Inflammatory macrophage (primary cell): ENCODE measurements at regions not wholly inside any gene's neighbourhood (a gene's known extent, or its start where the extent isn't known, plus 50 kb on each side); places are given as distances from the start of the nearest gene placed in this dataset.
"Not testable (repeated sequence)": the region's sequence is repeated elsewhere in the genome, so short reads cannot be mapped to it uniquely, and the experiment has no call there.

ENCODE experiments used
- DNase-seq, 2 donors: peaks; one replicate each; pipeline ENCODE4 v3.0.0-alpha.2; 2020 to 2022

DNA sequence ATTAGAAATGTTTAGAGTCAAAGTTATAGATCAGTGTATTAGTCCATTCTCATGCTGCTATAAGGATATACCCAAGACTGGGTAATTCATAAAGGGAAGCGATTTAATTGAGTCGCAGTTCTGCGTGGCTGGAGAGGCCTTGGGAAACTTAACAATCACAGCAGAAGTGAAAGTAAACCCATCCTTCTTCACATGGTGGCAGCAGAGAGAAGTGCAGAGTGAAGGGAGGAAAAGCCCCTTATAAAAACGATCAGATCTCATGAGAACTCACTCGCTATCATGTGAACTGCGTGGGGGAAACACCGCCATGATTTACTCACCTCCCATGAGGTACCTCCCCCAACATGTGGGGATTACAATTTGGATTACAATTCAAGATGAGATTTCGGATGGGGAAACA lies 871.5 kb downstream of the DIPK2A start:
- DNase-seq = peak; percentile 24 to 43

DNA sequence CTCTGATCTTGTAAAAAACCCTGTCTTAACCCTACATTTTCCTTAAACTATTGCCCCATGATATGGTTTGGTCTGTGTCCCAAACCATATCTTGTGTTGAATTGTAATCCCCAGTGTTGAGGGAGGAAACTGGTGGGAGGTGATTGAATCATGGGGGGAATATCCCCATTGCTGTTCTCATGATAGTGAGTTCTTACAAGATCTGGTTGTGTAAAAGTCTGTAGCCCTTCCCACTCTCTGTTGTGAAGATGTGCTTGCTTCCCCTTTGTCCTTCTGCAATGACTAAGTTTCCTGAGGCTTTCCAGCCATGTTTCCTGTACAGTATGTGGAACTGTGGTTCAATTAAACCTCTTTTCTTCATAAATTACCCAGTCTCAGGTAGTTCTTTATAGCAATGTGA lies 881.4 kb downstream of the DIPK2A start:
- peak; percentile 86 to 90 for DNase-seq

DNA sequence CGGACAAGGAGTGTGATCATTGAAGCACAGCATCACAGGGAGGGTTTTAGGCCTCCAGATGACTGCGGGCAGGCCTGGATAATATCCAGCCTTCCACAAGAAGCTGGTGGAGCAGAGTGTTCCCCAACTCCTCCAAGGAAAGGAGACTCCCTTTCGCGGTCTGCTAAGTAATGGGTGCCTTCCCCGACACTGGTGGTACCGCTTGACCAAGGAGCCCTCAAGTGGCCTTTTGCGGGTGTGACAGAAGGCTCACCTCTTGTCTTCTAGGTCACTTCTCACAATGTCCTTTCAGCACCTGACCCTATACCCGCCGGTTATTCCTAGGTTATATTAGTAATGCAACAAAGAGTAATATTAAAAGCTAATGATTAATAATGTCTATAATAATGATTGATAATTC lies 882.4 kb downstream of the DIPK2A start:
- not testable (repeated sequence) for DNase-seq

DNA sequence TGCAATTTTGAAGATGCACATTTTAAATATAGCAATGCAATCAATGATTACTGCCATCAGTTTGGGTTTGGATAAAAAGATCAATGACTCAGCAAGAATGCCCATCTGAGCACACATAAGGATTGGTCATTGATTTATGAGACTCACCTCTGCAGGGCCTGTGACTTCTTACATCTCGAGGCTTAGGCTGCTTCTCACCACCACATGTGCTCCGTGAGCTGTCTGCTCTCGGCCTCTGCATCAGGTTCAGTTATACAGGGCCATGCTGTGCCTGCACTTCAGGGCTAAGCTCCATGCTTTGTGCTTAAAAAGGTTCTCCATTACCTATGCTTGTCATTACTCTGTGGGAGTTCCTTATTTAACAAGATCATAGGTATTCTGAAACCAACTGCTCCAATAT lies 887.5 kb downstream of the DIPK2A start:
- DNase-seq = no peak

DNA sequence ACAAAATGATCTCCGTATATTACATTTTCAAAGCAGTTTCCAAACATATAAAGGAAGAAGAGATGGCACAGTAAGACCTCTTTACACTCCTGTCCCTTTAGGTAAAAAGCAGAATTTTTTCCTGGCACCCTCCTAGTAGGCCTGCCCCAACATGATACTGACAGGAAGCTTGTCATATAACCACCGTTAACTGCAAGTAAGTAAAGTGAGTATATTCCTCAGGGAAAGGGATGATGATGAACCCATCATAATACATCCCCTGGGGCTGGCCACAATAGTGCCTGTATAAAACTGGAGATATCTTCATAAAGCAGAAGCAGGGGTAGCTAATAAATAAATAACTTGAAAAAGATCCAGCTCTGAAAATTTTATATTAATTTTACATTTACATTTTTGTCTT lies 893.0 kb downstream of the DIPK2A start:
- no peak for DNase-seq

DNA sequence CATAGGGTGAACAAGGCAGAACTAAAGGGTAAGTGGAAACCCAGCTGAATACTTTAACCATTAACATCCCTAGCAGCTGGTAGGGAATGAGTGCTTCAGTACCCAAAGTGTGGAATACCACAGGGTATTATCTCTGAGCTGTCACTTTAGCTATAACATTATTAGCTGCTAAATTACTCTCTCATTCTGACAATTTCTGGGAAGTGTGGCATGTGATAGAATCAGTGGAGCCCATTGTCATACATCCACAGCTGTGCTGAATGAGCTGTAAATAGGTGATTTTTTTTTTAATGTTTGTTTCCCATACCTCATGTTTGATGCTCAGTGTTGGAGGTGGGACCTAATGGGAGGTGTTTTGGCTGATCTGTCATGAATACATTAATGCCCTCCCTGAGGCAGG lies 894.3 kb downstream of the DIPK2A start:
- no peak for DNase-seq

DNA sequence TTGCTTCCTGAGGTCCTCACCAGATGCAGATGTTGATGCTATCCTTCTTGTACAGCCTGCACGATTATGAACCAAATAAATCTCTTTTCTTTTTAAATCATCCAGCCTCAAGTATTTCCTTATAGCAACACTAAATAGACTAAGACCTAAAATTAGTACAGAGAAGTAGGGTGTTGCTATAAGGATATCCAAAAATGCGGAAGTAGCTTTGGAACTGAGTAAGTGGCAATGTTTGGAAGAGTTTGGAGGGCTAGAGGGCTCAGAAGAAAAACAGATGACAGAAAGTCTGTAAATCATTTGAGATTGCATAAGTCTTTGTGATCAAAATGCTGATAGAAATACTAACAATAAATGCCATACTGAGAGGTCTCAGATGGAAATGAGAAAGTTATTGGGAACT lies 894.9 kb downstream of the DIPK2A start:
- DNase-seq = peak; percentile 48 to 61

DNA sequence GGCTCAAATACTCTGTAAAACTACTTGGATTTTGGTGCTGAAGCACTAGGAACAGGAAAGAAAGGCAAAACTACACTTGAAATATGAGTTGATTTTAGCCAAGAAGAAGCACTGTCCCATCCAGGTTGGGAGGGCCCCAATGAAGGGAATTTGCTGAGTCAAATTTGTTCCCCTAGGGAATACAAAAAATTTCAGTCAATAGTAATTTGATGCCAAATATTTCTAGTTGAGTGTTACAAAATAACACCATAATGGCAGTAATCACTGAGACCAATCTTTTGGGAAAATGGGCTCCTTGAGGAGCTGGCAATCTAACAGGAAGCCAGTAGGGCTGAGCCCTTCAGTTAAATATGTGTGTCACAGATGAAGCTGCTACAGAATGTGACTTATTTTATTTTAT lies 896.9 kb downstream of the DIPK2A start:
- DNase-seq = no peak

DNA sequence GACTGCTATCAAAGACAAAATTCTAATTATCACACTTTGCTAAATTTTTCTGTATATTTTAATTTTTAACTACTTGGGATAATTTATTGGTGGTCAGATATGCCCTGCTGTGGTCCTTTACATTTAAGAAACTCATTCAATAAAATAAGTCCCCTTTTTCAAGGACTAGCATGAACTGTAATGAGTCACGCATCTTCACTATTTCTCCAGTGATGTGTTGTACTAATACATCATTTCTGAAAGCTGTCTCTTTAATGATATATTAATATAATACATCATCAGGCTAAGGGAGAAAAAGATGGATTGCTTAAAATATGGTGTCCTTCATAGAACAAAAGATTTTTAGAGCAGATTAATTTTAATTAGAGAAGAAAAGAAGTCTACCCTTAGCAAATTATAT lies 901.4 kb downstream of the DIPK2A start:
- no peak for DNase-seq

DNA sequence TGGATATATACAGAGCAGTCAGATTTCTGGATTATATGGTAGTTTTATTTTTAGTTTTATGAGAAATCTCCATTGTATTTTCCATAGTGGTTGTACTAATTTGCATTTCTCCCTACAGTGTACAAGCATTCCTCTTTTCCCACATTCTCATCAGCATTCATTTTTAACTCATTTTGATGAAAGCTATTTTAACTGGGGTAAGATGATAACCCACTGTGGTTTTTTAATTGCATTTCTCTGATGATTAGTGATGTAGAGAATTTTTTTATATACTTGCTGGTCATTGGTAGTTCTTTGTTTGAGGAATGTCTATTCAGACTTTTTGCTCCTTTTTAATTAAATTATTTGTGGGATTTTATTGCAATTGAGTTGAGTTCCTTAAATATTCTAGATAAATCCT lies 903.6 kb downstream of the DIPK2A start:
- DNase-seq = no peak

DNA sequence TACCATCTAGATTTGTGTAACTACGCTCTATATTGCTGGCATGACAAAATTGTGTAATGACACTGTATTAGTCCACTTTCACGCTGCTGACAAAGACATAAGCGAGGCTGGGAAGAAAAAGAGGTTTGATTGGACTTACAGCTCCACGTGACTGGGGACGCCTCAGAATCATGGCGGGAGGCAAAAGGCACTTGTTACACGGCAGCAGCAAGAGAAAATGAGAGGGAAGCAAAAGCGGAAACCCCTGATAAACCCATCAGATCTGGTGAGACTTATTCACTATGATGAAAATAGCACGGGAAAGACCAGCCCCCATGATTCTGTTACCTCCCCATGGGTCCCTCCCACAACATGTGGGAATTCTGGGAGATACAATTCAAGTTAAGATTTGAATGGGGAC lies 905.7 kb downstream of the DIPK2A start:
- no peak for DNase-seq

DNA sequence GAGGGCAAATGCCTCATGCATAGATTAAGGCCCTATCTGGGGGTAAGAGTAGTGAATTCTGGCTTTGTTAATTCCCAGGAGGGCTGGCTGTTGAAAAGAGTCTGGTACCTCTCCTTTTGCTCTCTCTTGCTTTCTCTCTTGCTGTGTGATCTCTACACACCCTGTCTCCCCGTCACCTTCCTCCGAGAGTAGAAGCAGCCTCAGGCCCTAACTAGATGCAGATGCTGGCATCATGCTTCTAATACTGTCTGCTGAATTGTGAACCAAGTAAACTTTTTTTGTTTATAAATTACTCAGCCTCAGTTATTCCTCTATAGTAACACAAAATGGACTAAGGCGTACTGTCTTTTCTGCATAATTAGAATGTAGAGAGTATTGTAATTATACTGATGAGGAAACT lies 908.1 kb downstream of the DIPK2A start:
- DNase-seq = no peak

DNA sequence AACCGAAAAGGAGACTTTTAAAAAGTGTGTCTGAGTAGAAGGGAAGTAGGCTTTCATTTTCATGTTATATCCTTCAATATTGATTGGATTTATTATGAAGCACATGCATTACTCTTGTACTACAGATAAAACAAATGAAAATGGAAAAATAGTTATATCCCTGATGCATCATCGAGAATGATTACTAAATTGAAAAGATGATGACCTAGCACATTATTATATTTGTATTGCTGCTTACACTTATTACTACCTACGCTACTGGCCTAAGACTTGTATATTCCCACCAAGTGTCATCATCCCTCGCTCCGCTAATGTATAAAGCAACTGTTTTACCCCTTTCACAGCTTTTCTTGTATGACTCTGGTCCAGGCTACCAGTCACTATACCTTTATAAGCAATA lies 922.4 kb downstream of the DIPK2A start:
- no peak for DNase-seq

DNA sequence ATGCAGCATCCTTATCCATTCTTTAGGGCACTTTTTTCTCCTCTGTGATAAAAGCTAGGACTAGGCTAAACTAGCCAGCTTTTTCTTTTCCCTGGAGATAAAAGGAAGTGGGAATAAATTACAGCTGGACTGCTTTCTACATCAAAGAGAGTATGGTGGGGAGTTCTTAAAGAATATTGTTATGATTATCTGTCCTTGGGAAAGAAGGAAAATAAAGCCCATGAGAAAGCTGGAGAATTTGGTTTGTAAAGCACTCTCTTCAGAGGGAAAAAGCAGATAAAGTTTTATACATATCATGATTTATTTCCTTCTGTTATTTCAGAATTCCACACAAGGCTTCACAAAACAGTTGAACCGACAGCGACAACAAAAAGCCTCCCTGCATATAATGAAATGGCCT lies 923.0 kb downstream of the DIPK2A start:
- no peak for DNase-seq

DNA sequence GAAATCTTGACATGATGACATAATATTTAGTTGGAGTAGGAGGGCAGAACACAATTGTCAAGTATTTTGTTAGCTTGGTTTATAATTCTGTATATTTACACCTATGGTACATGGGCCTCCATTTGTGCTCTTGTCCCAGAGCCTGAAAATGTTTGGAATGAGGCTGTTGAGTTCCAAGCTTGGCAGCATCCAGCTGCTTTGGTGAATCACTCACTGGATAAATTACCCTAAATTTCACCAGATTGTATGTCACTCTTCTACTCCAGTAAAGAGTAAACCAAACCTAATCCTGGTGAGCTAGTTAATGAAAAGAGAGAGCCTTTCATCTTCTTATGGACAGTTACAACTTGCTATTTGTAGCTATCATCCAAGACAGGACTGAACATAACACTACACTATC lies 928.7 kb downstream of the DIPK2A start:
- no peak for DNase-seq

DNA sequence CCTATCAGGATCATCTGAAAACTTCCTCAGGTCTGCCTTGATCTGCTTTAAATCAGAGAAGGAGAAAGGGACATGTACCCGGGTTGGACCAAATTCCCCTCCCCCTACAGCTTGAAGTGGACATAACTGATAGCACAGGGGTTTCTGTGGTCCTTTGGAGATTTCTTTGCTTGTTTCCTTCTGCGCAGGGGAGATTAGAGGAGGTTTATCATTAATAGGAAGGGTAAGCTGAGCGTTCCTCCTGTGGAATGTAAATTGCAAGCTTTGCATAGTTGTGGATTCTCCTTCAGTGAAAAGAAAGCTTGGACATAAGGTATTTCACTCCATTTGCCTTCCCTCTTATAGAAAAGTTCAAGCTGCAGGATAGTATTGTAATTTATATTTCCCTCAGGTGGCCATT lies 936.0 kb downstream of the DIPK2A start:
- not testable (repeated sequence) for DNase-seq

DNA sequence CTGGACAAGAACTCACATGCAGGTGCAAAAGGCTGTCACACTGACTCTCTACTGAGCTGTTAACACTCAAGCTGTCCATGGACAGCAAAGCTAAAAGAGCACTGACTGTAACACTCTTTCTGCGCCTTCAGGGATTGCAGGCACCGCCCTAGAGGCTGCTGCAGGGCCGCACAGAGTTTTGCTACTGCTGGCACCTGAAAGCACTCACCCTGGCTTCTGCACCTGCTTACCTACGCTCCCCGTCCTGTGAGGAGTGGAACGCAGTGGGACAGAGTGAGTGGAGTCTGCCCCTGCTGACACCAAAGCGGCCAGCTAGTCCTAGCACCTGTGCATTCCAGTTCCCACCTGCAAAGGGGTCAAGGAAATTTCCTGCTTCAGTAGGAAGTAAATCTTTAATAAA lies 941.3 kb downstream of the DIPK2A start:
- DNase-seq = no peak

DNA sequence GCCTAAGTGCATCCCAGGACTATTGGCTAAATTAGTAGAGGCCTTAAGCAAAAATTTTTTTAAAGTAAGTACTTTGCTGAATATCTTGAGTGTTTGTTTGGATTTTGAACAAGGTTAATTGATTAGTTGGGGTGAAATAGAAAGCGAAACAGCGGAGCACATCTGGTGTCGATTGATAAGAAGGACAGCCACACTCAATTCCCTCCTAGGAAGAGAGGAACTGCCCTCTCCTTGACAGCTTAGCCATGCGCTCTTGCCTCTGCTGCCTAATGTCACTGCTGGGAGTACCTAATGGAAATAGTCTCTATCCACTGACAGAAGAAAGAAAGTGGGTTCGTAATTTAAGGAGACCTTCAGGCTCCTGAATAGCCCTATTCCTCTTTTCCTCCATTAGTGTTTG lies 943.6 kb downstream of the DIPK2A start:
- DNase-seq = no peak

DNA sequence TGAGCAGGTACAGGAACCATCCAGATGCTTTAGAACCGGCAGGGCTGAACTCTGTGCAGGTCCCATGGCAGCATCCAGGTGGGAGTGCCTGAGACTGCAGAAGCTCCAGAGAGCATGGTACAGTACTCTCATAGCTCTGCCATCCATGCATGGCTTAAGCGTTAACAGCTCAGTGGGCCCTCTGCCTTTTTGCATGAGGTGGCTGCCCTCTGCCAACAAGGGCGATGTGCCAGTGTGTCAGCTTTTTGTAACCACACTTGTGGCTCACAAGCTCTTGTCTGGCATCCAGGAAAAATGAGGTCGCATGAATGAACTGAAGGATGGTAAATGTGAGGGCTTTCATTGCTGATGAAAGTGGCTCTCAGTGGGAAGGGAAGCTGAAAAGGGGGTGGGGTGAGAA lies 950.1 kb downstream of the DIPK2A start:
- DNase-seq = no peak

DNA sequence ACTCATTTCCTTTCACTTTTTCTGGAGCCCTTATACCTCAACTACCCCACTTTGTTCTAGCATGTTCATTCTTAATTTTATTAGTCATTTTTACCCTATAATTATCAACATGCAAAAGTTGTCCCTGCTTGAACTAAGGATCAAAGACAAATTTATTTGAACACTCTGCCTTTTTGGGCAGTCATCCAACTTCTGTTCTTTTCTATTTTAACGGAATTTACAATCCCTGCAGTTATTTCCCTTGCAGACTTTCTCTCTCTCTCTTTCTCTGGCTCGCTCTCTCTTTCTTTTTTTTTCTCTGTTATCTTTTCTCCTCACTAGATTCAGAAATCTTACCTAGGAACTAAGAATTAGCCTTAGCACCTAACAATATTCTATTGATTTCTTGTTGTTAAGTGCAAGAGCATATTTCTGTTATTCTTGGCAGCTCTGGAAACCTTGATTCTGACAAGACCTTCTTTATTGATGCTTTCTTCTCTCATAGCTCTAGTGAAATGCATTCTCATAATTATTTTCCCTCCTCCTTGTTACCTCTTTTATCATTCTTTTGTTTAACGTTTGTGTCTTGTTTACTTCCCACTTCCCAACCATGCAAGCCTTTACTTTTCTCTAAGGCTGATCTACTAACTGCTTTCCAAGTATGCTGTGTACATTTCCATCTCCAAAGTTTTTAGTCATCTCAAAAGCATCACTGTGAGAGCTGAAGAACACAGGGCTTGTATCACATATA lies 951.6 kb downstream of the DIPK2A start:
- DNase-seq = no peak

DNA sequence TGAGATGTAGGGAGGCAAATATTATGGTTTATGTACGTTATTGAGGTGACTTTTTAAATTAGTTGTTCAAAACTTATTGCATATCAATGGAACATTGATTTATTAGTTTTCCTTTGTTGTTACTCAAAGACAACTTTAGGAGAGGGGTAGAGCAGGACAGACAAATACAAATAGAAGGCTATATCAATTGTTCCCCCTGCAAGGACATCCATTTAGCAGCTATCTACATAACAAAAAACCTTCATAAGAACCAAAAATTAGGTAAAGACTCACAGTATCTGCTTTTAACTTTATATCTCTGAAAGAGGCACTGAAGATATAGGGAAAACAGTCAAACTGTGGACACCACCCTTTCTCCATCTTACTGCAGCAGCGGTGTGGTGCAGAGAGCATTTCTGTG lies 958.8 kb downstream of the DIPK2A start:
- no peak for DNase-seq

DNA sequence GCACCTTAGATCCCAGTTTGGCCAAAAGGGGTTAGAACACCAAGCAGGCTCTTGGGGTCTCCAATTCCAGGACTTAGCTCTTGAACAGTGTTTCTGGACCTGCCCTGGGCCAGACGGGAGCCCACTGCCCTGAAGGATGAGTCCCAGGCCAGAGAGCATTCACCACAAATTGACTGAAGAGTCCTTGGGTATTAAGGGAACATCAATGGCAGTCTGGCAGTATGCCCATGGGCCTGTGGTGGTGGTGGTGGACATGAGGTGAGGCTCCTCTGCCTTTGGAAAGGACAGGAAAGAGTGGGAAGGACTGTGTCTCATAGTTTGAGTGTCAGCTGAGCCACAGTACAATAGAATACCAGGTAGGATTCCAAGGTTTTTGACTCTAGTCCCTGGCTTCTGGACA lies 960.0 kb downstream of the DIPK2A start:
- no peak for DNase-seq

DNA sequence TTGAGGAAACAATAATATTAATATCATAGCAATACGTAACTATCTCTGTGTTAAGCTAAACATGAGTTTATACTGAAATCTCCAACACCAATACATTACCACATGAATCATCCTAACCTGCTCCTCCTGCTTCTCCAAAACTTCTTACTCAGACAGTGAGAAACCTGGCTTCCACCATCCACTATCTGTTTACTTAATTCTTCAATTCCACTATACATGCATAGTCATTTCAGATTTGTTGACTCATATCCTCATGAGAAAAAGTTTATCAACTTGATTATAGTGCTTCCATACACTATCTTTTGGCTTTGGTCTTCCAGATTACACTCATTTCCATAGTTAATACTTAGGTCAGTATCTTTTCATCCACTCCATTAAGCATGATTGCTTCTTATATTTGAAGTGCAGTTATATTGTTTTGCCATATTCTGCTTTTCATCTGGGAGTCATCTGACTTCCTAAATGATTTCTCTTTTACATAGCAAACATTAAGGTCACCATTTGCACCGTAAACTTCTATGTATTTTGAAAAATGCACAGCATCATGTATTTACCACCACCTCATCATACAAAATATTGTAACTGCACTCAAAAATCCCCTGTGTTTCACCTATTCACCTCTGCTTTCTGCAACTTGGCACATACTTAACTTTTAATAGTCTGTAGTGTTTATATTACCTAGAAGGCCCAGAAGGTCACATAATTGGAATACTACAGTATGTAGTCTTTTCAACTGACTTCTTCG lies 970.6 kb downstream of the DIPK2A start:
- DNase-seq = no peak

DNA sequence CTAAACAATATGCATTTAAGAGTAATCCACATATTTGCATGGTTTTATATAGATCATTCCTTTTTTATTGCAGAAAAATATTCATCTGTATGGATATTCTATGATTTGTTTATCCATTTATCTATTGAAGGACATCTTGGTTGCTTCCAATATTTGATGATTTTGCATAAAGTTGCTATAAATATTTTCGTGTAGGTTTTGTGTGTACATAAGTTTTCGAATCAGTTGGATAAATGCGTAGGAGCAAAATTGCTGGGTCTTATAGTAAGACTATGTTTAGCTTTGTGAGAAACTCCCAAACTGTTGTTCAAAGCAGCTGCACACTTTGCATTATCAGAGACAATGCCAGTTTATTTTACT lies 971.2 kb downstream of the DIPK2A start:
- DNase-seq = no peak

DNA sequence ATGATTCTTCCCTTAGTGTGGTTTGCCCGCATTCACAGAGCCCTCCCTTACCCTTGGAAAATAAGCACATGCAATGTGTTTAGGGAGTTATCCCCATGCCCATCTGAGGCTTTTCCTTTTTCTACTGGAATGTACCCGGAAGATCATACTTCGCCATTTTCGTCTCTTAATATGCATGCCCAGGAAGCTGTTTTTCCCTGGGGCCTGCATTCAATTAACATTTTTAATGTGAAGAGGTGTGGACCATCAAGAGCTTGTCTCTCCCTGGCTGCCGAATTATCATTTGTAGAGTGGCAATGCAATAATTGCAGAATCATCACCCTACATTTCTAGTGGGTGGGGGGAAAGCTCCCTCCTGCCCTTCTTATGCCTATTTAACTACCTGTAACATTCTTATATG lies 976.3 kb downstream of the DIPK2A start:
- DNase-seq = no peak
